ENCODE measurements at regions not wholly inside any gene's neighbourhood (a gene's known extent, or its start where the extent isn't known, plus 50 kb on each side); places are given as distances from the start of the nearest gene placed in this dataset.

GRCh38 chr10:25661632-25662031, 272.4 kb upstream of the MYO3A start:
- Histone ChIP-seq H3K27me3 (no peaks in the 10 kb centered on the region), H3K4me1 (no peaks in the 10 kb centered on the region), H3K27ac (no peak overlapping the region), H3K9me3 (peaks cover 0 to 11% (median 0%) of the 10 kb centered on the region in 4 donors), H3K36me3 (no peaks in the 10 kb centered on the region), H3K4me3 (no peak overlapping the region)
- no peak for DNase-seq
- 30 to 63% (median 47%) methylated on average over 3 of the region's 3 CpGs for WGBS, 5 donors
- intact Hi-C loops (cut with DNase I; ENCODE audit: low total_unique reads), result no loop called here
- no peak for TF ChIP-seq POLR2AphosphoS5 (IDR thresholded peaks at IDR 0.05)
- no peak for TF ChIP-seq POLR2A (IDR thresholded peaks at IDR 0.05)
- no peak for TF ChIP-seq EP300 (IDR thresholded peaks at IDR 0.05)
- no peak for TF ChIP-seq CTCF (IDR thresholded peaks at IDR 0.05)

- peak in 1 of 2 donors; percentile 18 for DNase-seq
- Histone ChIP-seq H3K9me3 (peaks cover 0 to 5% (median 0%) of the 10 kb centered on the region in 4 donors), H3K4me1 (no peaks in the 10 kb centered on the region), H3K36me3 (no peaks in the 10 kb centered on the region), H3K4me3 (no peak overlapping the region), H3K27me3 (no peaks in the 10 kb centered on the region), H3K27ac (no peak overlapping the region)
- WGBS, 5 donors, result 12 to 52% (median 31%) methylated on average over 3 of the region's 3 CpGs
- TF ChIP-seq CTCF (IDR thresholded peaks at IDR 0.05) (no peak), POLR2AphosphoS5 (IDR thresholded peaks at IDR 0.05) (no peak), EP300 (IDR thresholded peaks at IDR 0.05) (no peak), POLR2A (IDR thresholded peaks at IDR 0.05) (no peak)
- intact Hi-C loops (cut with DNase I; ENCODE audit: low total_unique reads), result no loop called here
Measured at GRCh38 chr10:25666276-25666675, 267.8 kb upstream of the MYO3A start.

- intact Hi-C loops (cut with DNase I; ENCODE audit: low total_unique reads), result no loop called here
- 73 to 86% (median 84%) methylated on average over 7 of the region's 7 CpGs for WGBS, 5 donors
- Histone ChIP-seq H3K27ac (no peak overlapping the region), H3K9me3 (peaks cover 0 to 10% (median 3%) of the 10 kb centered on the region in 4 donors), H3K4me1 (no peaks in the 10 kb centered on the region), H3K27me3 (no peaks in the 10 kb centered on the region), H3K4me3 (no peak overlapping the region), H3K36me3 (no peaks in the 10 kb centered on the region)
- DNase-seq, result no peak
- TF ChIP-seq EP300 (IDR thresholded peaks at IDR 0.05) (no peak), CTCF (IDR thresholded peaks at IDR 0.05) (no peak), POLR2A (IDR thresholded peaks at IDR 0.05) (no peak), POLR2AphosphoS5 (IDR thresholded peaks at IDR 0.05) (no peak)
Measured at GRCh38 chr10:25675204-25675603, 258.8 kb upstream of the MYO3A start.

- H3K4me1 ChIP-seq, result no peaks in the 10 kb centered on the region
- no peak for TF ChIP-seq CTCF (IDR thresholded peaks at IDR 0.05)
- H3K4me3 ChIP-seq, result no peak overlapping the region
- intact Hi-C loops (cut with DNase I; ENCODE audit: low total_unique reads), result no loop called here
- no peaks in the 10 kb centered on the region for H3K27me3 ChIP-seq
- no peak overlapping the region for H3K27ac ChIP-seq
- no peaks in the 10 kb centered on the region for H3K36me3 ChIP-seq
- WGBS, 5 donors, result 71 to 97% (median 81%) methylated on average over 1 of the region's 1 CpG
- DNase-seq, result no peak
- peaks cover 0 to 10% (median 3%) of the 10 kb centered on the region in 4 donors for H3K9me3 ChIP-seq
Measured at GRCh38 chr10:25675615-25676014, 258.4 kb upstream of the MYO3A start.

All from stomach (tissue), 8 donors.